ENCODE measurements at regions not wholly inside any gene's neighbourhood (a gene's known extent, or its start where the extent isn't known, plus 50 kb on each side); places are given as distances from the start of the nearest gene placed in this dataset.
"Not testable (repeated sequence)": the region's sequence is repeated elsewhere in the genome, so short reads cannot be mapped to it uniquely, and the experiment has no call there.

DNA sequence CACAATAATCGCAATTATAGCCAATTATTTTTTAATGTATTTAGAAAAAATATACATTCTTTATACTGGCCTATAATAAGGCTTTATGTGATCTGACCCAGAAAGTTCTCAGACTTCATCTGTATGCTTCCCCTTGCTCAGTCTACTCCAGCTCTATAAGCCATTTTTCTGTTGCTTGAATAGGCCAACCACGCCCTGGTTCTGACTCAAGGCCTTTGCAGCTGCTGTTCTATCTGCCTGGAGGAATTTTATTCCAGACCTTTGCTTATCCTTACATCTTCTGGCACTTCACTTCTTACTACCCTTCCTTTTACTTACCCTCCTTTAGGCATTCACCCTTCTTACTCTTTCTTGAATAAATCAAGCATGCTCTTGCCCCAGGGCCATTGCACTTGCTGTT is 54.9 kb upstream of the PDE3B start:
- Mint-ChIP-seq H3K4me3 (no peak overlapping the region), H3K4me1 (peaks cover 27% of the 10 kb centered on the region), H3K36me3 (peaks cover 18% of the 10 kb centered on the region), H3K27me3 (ENCODE audit: low read depth) (no peaks in the 10 kb centered on the region), H3K27ac (peak overlapping the region; percentile 35), H3K9me3 (peaks cover 8% of the 10 kb centered on the region)
- TF ChIP-seq, protein P1, sequence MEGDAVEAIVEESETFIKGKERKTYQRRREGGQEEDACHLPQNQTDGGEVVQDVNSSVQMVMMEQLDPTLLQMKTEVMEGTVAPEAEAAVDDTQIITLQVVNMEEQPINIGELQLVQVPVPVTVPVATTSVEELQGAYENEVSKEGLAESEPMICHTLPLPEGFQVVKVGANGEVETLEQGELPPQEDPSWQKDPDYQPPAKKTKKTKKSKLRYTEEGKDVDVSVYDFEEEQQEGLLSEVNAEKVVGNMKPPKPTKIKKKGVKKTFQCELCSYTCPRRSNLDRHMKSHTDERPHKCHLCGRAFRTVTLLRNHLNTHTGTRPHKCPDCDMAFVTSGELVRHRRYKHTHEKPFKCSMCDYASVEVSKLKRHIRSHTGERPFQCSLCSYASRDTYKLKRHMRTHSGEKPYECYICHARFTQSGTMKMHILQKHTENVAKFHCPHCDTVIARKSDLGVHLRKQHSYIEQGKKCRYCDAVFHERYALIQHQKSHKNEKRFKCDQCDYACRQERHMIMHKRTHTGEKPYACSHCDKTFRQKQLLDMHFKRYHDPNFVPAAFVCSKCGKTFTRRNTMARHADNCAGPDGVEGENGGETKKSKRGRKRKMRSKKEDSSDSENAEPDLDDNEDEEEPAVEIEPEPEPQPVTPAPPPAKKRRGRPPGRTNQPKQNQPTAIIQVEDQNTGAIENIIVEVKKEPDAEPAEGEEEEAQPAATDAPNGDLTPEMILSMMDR (IDR thresholded peaks at IDR 0.05; ENCODE audit: unreplicated experiment): no peak
- no peak for DNase-seq (ENCODE audit: low spot score in 2 of 2, unreplicated experiment in 2 of 2)

DNA sequence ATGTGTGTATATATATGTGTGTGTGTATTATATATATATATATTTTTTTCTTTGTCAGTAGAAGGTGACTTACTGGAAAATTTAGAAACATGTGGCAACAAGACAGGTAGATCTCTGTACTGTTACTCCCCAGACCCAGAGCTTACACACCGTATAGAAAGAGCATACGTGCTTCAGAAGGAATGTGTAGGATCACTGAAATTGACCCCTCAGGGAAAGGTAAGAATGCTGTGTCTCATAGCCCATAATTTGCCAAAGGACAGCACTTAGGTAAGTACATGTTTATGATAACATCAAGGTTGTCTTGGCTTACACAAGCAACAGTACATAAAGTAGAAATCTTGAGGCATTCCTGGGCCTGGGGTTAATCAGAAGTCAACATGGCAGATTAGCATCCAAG is 54.2 kb upstream of the PDE3B start:
- DNase-seq (ENCODE audit: low spot score in 2 of 2, unreplicated experiment in 2 of 2): no peak
- Mint-ChIP-seq H3K27me3 (ENCODE audit: low read depth) (no peaks in the 10 kb centered on the region), H3K27ac (peak overlapping the region; percentile 44), H3K4me1 (peaks cover 23% of the 10 kb centered on the region), H3K4me3 (no peak overlapping the region), H3K9me3 (peaks cover 8% of the 10 kb centered on the region), H3K36me3 (peaks cover 18% of the 10 kb centered on the region)
- TF ChIP-seq, protein P1 (IDR thresholded peaks at IDR 0.05; ENCODE audit: unreplicated experiment): no peak

DNA sequence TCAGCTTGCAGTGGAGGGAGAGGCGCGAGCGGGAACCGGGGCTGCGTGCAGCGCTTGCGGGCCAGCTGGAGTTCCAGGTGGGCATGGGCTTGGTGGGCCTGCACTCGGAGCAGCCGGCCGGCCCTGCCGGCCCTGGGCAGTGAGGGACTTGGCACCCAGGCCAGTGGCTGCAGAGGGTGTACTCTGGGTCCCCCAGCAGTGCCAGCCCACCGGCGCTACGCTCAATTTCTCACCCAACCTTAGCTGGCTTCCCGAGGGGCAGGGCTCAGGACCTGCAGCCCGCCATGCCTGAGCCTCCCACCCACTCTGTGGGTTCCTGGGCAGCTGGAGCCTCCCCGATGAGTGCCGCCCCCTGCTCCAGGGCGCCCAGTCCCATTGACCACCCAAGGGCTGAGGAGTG is 52.6 kb upstream of the PDE3B start:
- not testable (repeated sequence) for H3K4me3 Mint-ChIP-seq; DNase-seq (ENCODE audit: low spot score in 2 of 2, unreplicated experiment in 2 of 2); H3K27ac Mint-ChIP-seq; H3K27me3 Mint-ChIP-seq (ENCODE audit: low read depth)
- peaks cover 14% of the 10 kb centered on the region for H3K9me3 Mint-ChIP-seq
- H3K36me3 Mint-ChIP-seq: peaks cover 21% of the 10 kb centered on the region
- H3K4me1 Mint-ChIP-seq: peaks cover 14% of the 10 kb centered on the region

DNA sequence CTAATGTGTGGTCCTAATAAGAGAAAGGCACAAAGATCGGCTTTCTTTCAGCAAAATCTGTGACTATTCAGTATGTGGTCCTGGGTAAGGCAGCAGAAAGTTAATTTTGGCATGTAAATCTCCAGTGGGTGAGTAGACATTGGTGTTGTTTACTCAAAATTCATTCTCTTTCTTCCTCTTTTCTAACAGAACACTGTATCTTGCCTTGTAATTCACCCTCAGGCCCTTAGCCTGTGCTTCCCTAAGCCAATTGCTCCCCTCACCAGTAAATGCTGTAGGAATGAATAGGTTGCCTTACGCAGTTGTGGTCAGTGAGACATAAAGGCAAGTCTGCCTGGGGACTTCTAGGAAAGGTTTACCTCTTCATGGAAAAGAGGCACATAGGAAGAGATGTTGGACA is 49.9 kb upstream of the PDE3B start:
- Mint-ChIP-seq H3K27me3 (ENCODE audit: low read depth) (no peaks in the 10 kb centered on the region), H3K4me3 (no peak overlapping the region), H3K4me1 (peaks cover 8% of the 10 kb centered on the region), H3K9me3 (peaks cover 29% of the 10 kb centered on the region), H3K27ac (no peak overlapping the region), H3K36me3 (peaks cover 32% of the 10 kb centered on the region)
- no peak for DNase-seq (ENCODE audit: low spot score in 2 of 2, unreplicated experiment in 2 of 2)
- TF ChIP-seq, protein P1 (IDR thresholded peaks at IDR 0.05; ENCODE audit: unreplicated experiment): no peak

Data from mesothelial cell of epicardium (in vitro differentiated cells).